ENCODE measurements at regions not wholly inside any gene's neighbourhood (a gene's known extent, or its start where the extent isn't known, plus 50 kb on each side); places are given as distances from the start of the nearest gene placed in this dataset.

DNA sequence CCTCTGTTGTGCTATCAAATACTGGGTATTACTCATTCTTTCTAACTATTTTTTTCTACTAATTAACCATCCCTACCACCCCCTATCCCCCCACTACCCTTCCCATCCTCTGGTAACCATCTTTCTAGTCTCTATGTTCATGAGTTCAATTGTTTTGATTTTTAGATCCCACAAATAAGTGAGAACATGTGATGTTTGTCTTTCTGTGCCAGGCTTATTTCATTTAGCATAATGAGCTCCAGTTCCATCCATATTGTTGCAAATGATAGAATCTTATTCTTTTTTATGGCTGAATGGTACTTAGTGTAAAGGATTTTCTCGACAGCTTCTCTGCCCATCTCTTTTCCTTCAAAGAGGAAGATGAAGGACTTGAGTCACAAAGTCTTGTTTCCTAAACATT, 138.0 kb upstream of the CPHXL start:
- CTCF ChIA-PET, result no interaction called here
- FAIRE-seq, result no peak
- Histone ChIP-seq H3K27ac (no peak overlapping the region), H3K4me2 (no peak overlapping the region), H3K4me3 (no peak overlapping the region), H3K4me1 (no peaks in the 10 kb centered on the region), H3K9me3 (no peaks in the 10 kb centered on the region)
- POLR2A ChIA-PET, result no interaction called here
- WGBS (ENCODE audit: missing lambda C conversion rate), result 2% methylated on average over 1 of the region's 1 CpG
- TF ChIP-seq TFCP2L1 (CRISPR knock-in tag; IDR thresholded peaks at IDR 0.05) (no peak), ESRRA (IDR thresholded peaks at IDR 0.05; ENCODE audit: borderline replicate concordance, low read length) (no peak), KDM5A (IDR thresholded peaks at IDR 0.05) (no peak), EHF (CRISPR knock-in tag; IDR thresholded peaks at IDR 0.05) (no peak), EP300 (IDR thresholded peaks at IDR 0.05) (no peak), HOXA7 (CRISPR knock-in tag; IDR thresholded peaks at IDR 0.05) (no peak), CBX8 (IDR thresholded peaks at IDR 0.05) (no peak), SREBF2 (IDR thresholded peaks at IDR 0.05) (no peak), RARB (CRISPR knock-in tag; IDR thresholded peaks at IDR 0.05) (no peak), CBX2 (IDR thresholded peaks at IDR 0.05; ENCODE audit: borderline replicate concordance, low read depth) (no peak)
- TF ChIP-seq, protein P1, sequence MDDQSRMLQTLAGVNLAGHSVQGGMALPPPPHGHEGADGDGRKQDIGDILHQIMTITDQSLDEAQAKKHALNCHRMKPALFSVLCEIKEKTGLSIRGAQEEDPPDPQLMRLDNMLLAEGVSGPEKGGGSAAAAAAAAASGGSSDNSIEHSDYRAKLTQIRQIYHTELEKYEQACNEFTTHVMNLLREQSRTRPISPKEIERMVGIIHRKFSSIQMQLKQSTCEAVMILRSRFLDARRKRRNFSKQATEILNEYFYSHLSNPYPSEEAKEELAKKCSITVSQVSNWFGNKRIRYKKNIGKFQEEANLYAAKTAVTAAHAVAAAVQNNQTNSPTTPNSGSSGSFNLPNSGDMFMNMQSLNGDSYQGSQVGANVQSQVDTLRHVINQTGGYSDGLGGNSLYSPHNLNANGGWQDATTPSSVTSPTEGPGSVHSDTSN (IDR thresholded peaks at IDR 0.05), result no peak
- TF ChIP-seq, protein P2, sequence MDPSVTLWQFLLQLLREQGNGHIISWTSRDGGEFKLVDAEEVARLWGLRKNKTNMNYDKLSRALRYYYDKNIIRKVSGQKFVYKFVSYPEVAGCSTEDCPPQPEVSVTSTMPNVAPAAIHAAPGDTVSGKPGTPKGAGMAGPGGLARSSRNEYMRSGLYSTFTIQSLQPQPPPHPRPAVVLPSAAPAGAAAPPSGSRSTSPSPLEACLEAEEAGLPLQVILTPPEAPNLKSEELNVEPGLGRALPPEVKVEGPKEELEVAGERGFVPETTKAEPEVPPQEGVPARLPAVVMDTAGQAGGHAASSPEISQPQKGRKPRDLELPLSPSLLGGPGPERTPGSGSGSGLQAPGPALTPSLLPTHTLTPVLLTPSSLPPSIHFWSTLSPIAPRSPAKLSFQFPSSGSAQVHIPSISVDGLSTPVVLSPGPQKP (IDR thresholded peaks at IDR 0.05; ENCODE audit: low read depth, low read length), result no peak
- TF ChIP-seq, protein P3, sequence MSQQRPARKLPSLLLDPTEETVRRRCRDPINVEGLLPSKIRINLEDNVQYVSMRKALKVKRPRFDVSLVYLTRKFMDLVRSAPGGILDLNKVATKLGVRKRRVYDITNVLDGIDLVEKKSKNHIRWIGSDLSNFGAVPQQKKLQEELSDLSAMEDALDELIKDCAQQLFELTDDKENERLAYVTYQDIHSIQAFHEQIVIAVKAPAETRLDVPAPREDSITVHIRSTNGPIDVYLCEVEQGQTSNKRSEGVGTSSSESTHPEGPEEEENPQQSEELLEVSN (IDR thresholded peaks at IDR 0.05; ENCODE audit: borderline replicate concordance, low read depth), result no peak
- TF ChIP-seq, protein P4, sequence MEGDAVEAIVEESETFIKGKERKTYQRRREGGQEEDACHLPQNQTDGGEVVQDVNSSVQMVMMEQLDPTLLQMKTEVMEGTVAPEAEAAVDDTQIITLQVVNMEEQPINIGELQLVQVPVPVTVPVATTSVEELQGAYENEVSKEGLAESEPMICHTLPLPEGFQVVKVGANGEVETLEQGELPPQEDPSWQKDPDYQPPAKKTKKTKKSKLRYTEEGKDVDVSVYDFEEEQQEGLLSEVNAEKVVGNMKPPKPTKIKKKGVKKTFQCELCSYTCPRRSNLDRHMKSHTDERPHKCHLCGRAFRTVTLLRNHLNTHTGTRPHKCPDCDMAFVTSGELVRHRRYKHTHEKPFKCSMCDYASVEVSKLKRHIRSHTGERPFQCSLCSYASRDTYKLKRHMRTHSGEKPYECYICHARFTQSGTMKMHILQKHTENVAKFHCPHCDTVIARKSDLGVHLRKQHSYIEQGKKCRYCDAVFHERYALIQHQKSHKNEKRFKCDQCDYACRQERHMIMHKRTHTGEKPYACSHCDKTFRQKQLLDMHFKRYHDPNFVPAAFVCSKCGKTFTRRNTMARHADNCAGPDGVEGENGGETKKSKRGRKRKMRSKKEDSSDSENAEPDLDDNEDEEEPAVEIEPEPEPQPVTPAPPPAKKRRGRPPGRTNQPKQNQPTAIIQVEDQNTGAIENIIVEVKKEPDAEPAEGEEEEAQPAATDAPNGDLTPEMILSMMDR (IDR thresholded peaks at IDR 0.05), result no peak
- DNase-seq (ENCODE audit: low read depth in 1 of 2, low spot score in 1 of 2), result no peak
- ATAC-seq, result no peak

DNA sequence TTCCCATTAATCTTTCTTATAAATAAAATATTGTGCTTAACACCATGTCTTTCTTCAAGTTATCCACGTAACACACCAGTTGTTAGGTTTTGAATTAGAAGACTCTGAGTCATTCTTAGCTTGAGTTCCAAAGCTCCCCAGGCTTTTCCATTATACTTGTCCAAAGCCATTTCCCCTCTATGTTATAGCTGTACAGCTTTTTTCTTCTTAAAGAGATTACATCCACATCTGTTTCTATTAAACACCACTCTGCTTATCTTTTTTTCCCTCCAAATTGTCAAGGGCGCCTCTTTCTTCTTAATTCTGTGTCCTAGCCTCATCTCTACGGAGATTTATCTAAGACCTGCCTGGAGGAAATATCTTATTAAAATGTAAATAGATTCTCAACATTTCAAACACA, 139.4 kb upstream of the CPHXL start:
- Histone ChIP-seq H3K27ac (no peak overlapping the region), H3K4me3 (no peak overlapping the region), H3K9me3 (no peaks in the 10 kb centered on the region), H3K4me1 (no peaks in the 10 kb centered on the region), H3K4me2 (no peak overlapping the region)
- FAIRE-seq (no peak), DNase-seq (ENCODE audit: low read depth in 1 of 2, low spot score in 1 of 2) (no peak), ATAC-seq (no peak)
- 11% methylated on average over 3 of the region's 3 CpGs for WGBS (ENCODE audit: missing lambda C conversion rate)
- ChIA-PET POLR2A (no interaction called here), CTCF (no interaction called here)
- TF ChIP-seq EP300 (IDR thresholded peaks at IDR 0.05) (no peak), HOXB13 (CRISPR knock-in tag; IDR thresholded peaks at IDR 0.05; ENCODE audit: low read depth) (no peak), CHD4 (IDR thresholded peaks at IDR 0.05; ENCODE audit: borderline replicate concordance) (no peak), HOXA7 (CRISPR knock-in tag; IDR thresholded peaks at IDR 0.05) (no peak), KDM5A (IDR thresholded peaks at IDR 0.05) (no peak), TP53 (CRISPR knock-in tag; IDR thresholded peaks at IDR 0.05) (no peak), FOXS1 (CRISPR knock-in tag; IDR thresholded peaks at IDR 0.05) (no peak), NPAS2 (CRISPR knock-in tag; IDR thresholded peaks at IDR 0.05; ENCODE audit: borderline replicate concordance) (no peak), RFX5 (IDR thresholded peaks at IDR 0.05) (no peak), KDM1A (IDR thresholded peaks at IDR 0.05; ENCODE audit: low read depth) (no peak)
- TF ChIP-seq, protein P5, sequence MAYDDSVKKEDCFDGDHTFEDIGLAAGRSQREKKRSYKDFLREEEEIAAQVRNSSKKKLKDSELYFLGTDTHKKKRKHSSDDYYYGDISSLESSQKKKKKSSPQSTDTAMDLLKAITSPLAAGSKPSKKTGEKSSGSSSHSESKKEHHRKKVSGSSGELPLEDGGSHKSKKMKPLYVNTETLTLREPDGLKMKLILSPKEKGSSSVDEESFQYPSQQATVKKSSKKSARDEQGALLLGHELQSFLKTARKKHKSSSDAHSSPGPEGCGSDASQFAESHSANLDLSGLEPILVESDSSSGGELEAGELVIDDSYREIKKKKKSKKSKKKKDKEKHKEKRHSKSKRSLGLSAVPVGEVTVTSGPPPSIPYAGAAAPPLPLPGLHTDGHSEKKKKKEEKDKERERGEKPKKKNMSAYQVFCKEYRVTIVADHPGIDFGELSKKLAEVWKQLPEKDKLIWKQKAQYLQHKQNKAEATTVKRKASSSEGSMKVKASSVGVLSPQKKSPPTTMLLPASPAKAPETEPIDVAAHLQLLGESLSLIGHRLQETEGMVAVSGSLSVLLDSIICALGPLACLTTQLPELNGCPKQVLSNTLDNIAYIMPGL (CRISPR knock-in tag; IDR thresholded peaks at IDR 0.05; ENCODE audit: borderline replicate concordance), result no peak
- TF ChIP-seq, protein P2 (IDR thresholded peaks at IDR 0.05; ENCODE audit: low read depth, low read length), result no peak
- TF ChIP-seq, protein P6, sequence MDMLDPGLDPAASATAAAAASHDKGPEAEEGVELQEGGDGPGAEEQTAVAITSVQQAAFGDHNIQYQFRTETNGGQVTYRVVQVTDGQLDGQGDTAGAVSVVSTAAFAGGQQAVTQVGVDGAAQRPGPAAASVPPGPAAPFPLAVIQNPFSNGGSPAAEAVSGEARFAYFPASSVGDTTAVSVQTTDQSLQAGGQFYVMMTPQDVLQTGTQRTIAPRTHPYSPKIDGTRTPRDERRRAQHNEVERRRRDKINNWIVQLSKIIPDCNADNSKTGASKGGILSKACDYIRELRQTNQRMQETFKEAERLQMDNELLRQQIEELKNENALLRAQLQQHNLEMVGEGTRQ (IDR thresholded peaks at IDR 0.05), result no peak
- TF ChIP-seq, protein P7, sequence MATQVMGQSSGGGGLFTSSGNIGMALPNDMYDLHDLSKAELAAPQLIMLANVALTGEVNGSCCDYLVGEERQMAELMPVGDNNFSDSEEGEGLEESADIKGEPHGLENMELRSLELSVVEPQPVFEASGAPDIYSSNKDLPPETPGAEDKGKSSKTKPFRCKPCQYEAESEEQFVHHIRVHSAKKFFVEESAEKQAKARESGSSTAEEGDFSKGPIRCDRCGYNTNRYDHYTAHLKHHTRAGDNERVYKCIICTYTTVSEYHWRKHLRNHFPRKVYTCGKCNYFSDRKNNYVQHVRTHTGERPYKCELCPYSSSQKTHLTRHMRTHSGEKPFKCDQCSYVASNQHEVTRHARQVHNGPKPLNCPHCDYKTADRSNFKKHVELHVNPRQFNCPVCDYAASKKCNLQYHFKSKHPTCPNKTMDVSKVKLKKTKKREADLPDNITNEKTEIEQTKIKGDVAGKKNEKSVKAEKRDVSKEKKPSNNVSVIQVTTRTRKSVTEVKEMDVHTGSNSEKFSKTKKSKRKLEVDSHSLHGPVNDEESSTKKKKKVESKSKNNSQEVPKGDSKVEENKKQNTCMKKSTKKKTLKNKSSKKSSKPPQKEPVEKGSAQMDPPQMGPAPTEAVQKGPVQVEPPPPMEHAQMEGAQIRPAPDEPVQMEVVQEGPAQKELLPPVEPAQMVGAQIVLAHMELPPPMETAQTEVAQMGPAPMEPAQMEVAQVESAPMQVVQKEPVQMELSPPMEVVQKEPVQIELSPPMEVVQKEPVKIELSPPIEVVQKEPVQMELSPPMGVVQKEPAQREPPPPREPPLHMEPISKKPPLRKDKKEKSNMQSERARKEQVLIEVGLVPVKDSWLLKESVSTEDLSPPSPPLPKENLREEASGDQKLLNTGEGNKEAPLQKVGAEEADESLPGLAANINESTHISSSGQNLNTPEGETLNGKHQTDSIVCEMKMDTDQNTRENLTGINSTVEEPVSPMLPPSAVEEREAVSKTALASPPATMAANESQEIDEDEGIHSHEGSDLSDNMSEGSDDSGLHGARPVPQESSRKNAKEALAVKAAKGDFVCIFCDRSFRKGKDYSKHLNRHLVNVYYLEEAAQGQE (IDR thresholded peaks at IDR 0.05), result no peak
- TF ChIP-seq, protein P3 (IDR thresholded peaks at IDR 0.05; ENCODE audit: borderline replicate concordance, low read depth), result no peak
